Ascending aorta (tissue), 2 donors: ENCODE measurements at regions not wholly inside any gene's neighbourhood (a gene's known extent, or its start where the extent isn't known, plus 50 kb on each side); places are given as distances from the start of the nearest gene placed in this dataset.
"Not testable (repeated sequence)": the region's sequence is repeated elsewhere in the genome, so short reads cannot be mapped to it uniquely, and the experiment has no call there.

Experiments used
- DNase-seq, 2 donors: peaks; one replicate each; pipeline ENCODE4 v3.0.0-alpha.2; 2019; ENCODE audit warnings: low spot score in 2 of 2
- H3K27ac ChIP-seq, 2 donors: fragments of 200-600 bp; sonication (generic); one replicate each; pipeline ENCODE4 v1.5.1; 2016 to 2017; ENCODE audit warnings: mild to moderate bottlenecking in 1 of 2
- H3K27me3 ChIP-seq: fragments of 200-600 bp; sonication (generic); one replicate; pipeline ENCODE4 v1.5.1; 2017
- H3K36me3 ChIP-seq, 2 donors: fragments of 200-600 bp; sonication (generic); one replicate each; pipeline ENCODE4 v1.5.1; 2016
- H3K4me1 ChIP-seq, 2 donors: fragments of 200-600 bp; sonication (generic); one replicate each; pipeline ENCODE4 v1.5.1; 2016 to 2017; ENCODE audit warnings: mild to moderate bottlenecking in 1 of 2
- H3K4me3 ChIP-seq, 2 donors: fragments of 200-600 bp; sonication (generic); one replicate each; pipeline ENCODE4 v1.5.1; 2016 to 2017; ENCODE audit warnings: mild to moderate bottlenecking in 1 of 2
- H3K9me3 ChIP-seq, 2 donors: fragments of 200-600 bp; sonication (generic); one replicate each; pipeline ENCODE4 v1.5.1; 2016
- intact Hi-C: fragments of 100-400 bp; cut with DNase I; formaldehyde crosslinking; loops from one replicate; pipeline ENCODE4 v1.15.1; 2023
- TF ChIP-seq, protein P1 (sequence below), 3 experiments: fragments of 200-600 bp in 2 of 3; fragments of 450-650 bp in 1 of 3; sonication (generic) in 2 of 3; IDR thresholded peaks; one replicate each; pipeline ENCODE4 v1.5.1; 2016 to 2019; ENCODE audit warnings: antibody characterized with exemption in 3 of 3, mild to moderate bottlenecking in 1 of 3, moderate library complexity in 1 of 3

DNA sequence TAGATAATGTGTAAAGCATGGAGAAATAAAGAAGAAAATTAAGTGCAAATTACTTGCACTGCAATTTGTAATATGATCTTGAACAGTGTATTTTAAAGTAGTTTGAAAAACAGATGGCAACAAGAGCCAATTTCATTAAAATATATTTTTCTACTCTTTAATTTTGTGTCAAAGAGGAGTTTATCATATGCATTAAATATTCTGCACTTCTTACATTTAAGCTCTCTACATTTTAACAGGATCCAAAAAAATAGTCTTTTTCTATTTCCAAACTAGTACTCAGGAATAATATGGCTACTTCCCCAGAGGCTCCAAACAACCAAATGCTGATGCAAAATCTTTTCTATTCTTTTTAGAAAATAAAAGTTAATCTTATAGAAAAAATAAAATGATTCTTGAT, 1221.5 kb downstream of the FSCB start:
- TF ChIP-seq, protein P1, sequence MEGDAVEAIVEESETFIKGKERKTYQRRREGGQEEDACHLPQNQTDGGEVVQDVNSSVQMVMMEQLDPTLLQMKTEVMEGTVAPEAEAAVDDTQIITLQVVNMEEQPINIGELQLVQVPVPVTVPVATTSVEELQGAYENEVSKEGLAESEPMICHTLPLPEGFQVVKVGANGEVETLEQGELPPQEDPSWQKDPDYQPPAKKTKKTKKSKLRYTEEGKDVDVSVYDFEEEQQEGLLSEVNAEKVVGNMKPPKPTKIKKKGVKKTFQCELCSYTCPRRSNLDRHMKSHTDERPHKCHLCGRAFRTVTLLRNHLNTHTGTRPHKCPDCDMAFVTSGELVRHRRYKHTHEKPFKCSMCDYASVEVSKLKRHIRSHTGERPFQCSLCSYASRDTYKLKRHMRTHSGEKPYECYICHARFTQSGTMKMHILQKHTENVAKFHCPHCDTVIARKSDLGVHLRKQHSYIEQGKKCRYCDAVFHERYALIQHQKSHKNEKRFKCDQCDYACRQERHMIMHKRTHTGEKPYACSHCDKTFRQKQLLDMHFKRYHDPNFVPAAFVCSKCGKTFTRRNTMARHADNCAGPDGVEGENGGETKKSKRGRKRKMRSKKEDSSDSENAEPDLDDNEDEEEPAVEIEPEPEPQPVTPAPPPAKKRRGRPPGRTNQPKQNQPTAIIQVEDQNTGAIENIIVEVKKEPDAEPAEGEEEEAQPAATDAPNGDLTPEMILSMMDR (IDR thresholded peaks at IDR 0.05) = no peak
- Histone ChIP-seq H3K27me3 (no peaks in the 10 kb centered on the region), H3K9me3 (no peaks in the 10 kb centered on the region), H3K36me3 (no peaks in the 10 kb centered on the region), H3K4me1 (no peaks in the 10 kb centered on the region), H3K4me3 (no peak overlapping the region), H3K27ac (no peak overlapping the region)
- no peak for DNase-seq
- intact Hi-C loops = no loop called here

DNA sequence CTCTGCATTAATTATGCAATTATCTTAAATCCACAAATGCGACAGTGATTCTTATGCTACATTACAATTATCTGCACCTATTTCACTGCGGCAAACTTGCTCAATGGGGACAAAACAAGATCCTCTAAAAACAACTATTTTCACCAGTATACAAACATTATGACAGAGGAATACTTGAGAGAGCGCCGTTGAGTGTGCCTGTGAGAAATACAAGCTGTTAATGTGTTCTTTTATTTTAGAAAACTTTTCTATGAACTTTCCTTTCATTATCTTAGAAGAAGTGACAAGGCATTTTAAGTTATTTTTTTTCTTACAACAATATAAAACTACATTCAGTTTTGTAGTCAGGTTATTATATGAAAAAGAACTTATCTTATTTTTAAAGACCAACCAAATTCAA, 1247.0 kb downstream of the FSCB start:
- Histone ChIP-seq H3K36me3 (no peaks in the 10 kb centered on the region), H3K4me1 (no peaks in the 10 kb centered on the region), H3K27ac (no peak overlapping the region), H3K27me3 (no peaks in the 10 kb centered on the region), H3K4me3 (no peak overlapping the region), H3K9me3 (no peaks in the 10 kb centered on the region)
- intact Hi-C loops = no loop called here
- TF ChIP-seq, protein P1 (IDR thresholded peaks at IDR 0.05) = no peak
- DNase-seq = no peak

DNA sequence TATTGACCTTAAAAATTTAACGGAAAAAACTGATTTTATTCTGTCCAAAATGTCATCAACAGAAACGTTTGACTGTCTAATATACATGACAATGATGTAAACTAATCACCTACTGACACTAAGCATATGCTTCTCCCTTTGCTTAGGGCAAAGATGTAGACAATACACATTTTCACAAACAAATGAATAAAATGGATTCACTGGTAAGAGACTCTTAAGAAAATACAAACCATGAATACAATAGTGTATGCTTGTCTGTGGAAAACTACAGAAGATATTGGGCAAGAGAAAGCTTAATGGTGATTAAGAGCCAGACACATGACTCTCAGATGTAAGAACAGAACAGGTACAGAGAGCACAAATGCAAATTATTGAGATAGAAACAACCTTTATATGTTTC, 1248.7 kb downstream of the FSCB start:
- no peaks in the 10 kb centered on the region for H3K4me1 ChIP-seq
- TF ChIP-seq, protein P1 (IDR thresholded peaks at IDR 0.05) = no peak
- intact Hi-C loops = no loop called here
- H3K4me3 ChIP-seq = no peak overlapping the region
- no peaks in the 10 kb centered on the region for H3K36me3 ChIP-seq
- H3K27me3 ChIP-seq = no peaks in the 10 kb centered on the region
- no peak for DNase-seq
- no peak overlapping the region for H3K27ac ChIP-seq
- no peaks in the 10 kb centered on the region for H3K9me3 ChIP-seq

DNA sequence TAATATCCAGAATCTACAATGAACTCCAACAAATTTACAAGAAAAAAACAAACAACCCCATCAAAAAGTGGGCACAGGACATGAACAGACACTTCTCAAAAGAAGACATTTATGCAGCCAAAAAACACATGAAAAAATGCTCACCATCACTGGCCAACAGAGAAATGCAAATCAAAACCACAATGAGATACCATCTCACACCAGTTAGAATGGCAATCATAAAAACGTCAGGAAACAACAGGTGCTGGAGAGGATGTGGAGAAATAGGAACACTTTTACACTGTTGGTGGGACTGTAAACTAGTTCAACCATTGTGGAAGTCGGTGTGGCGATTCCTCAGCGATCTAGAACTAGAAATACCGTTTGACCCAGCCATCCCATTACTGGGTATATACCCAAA, 1250.1 kb downstream of the FSCB start:
- H3K4me3 ChIP-seq, DNase-seq, H3K36me3 ChIP-seq, H3K27me3 ChIP-seq, H3K4me1 ChIP-seq, intact Hi-C loops, H3K27ac ChIP-seq, H3K9me3 ChIP-seq: not testable (repeated sequence)

DNA sequence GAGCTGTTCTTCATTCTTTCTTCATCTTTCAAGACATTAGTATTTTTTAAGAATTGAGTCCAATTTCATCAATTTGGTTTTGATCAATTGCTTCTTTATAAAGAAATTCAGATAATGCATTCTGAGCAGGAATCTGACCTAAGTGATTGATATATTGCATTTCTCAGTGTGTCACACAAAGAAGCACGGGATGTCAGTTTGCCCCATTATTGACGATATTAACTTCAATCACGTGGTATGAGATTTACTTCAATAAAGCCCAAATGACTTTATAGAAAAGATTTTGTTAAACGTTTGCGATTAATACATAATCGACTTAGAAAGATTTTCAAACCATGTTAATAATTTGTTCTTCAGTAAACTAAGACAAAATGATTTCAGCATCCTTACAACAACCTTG, 1254.2 kb downstream of the FSCB start:
- H3K27me3 ChIP-seq = no peaks in the 10 kb centered on the region
- TF ChIP-seq, protein P1 (IDR thresholded peaks at IDR 0.05) = no peak
- no peaks in the 10 kb centered on the region for H3K36me3 ChIP-seq
- H3K4me1 ChIP-seq = no peaks in the 10 kb centered on the region
- no peak for DNase-seq
- no peak overlapping the region for H3K4me3 ChIP-seq
- no peaks in the 10 kb centered on the region for H3K9me3 ChIP-seq
- intact Hi-C loops = no loop called here
- H3K27ac ChIP-seq = no peak overlapping the region

DNA sequence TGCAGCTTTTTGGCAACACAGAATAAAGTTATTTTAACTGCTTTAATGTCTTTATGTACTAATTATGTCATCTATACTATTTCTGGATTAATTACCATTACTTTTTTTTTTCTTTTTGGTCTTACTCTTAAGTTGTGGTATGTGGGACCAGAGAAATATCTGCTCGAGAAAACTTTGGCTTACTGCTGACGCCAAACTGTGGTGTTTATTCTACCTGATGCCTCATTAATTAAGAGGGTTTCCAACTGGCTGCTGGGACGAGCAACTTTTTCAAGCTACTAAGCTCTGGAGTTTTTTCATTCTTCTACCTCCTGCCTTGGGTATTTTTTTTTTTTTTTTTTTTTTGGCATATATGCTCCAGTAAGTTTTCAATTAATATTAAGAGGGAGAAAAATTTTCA, 1257.5 kb downstream of the FSCB start:
- Histone ChIP-seq H3K4me1 (no peaks in the 10 kb centered on the region), H3K4me3 (no peak overlapping the region), H3K36me3 (no peaks in the 10 kb centered on the region), H3K27me3 (no peaks in the 10 kb centered on the region), H3K9me3 (no peaks in the 10 kb centered on the region), H3K27ac (no peak overlapping the region)
- DNase-seq = no peak
- intact Hi-C loops = no loop called here
- TF ChIP-seq, protein P1 (IDR thresholded peaks at IDR 0.05) = no peak
